ENCODE measurements at regions not wholly inside any gene's neighbourhood (a gene's known extent, or its start where the extent isn't known, plus 50 kb on each side); places are given as distances from the start of the nearest gene placed in this dataset.

- no peaks in the 10 kb centered on the region for H3K9me3 ChIP-seq (ENCODE audit: control insufficient read depth, low read depth, low read length)
- no peak overlapping the region for H3K27ac ChIP-seq (ENCODE audit: control insufficient read depth, insufficient read depth, low read length)
- no peaks in the 10 kb centered on the region for H4K20me1 ChIP-seq (ENCODE audit: control insufficient read depth, extremely low read depth, insufficient read depth, low read length)
- TF ChIP-seq EZH2 (IDR thresholded peaks at IDR 0.05; ENCODE audit: low read length), result no peak
- TF ChIP-seq CTCF (optimal IDR thresholded peaks at IDR 0.05 in 1 of 3, IDR thresholded peaks at IDR 0.05 in 1 of 3, conservative IDR thresholded peaks at IDR 0.05 in 1 of 3; ENCODE audit: extremely low read depth in 1 of 3, insufficient read depth in 2 of 3, low read length in 3 of 3), result no peak
- dilution Hi-C loops (cut with MboI; ENCODE audit: extremely low pct_ligation_motif_present, low sequenced_read_pairs), result no loop called here
- no peak for FAIRE-seq
- H3K9ac ChIP-seq (ENCODE audit: control insufficient read depth, extremely low read depth, insufficient read depth, low read length), result no peak overlapping the region
- H3K9me1 ChIP-seq (ENCODE audit: control insufficient read depth, extremely low read depth, insufficient read depth, low read length), result no peaks in the 10 kb centered on the region
- H3K4me1 ChIP-seq (ENCODE audit: control insufficient read depth, extremely low read depth, insufficient read depth, low read length), result no peaks in the 10 kb centered on the region
- H2AFZ ChIP-seq (ENCODE audit: control insufficient read depth, low read length), result no peak overlapping the region
- no peak overlapping the region for H3K4me3 ChIP-seq (ENCODE audit: control insufficient read depth in 2 of 3, extremely low read depth in 1 of 3, insufficient read depth in 2 of 3, low read depth in 1 of 3, low read length in 3 of 3)
- no peak for DNase-seq (ENCODE audit: low read depth, low spot score)
- no peak overlapping the region for H3K4me2 ChIP-seq (ENCODE audit: control insufficient read depth, extremely low read depth, insufficient read depth, low read depth, low read length)
- H3K36me3 ChIP-seq (ENCODE audit: control insufficient read depth in 2 of 2, extremely low read depth in 1 of 2, insufficient read depth in 2 of 2, low read length in 2 of 2), result no peaks in the 10 kb centered on the region
- no peaks in the 10 kb centered on the region for H3K27me3 ChIP-seq (ENCODE audit: control insufficient read depth, extremely low read depth, insufficient read depth, low read length)
- H3K79me2 ChIP-seq (ENCODE audit: control insufficient read depth, insufficient read depth, low read length), result no peaks in the 10 kb centered on the region
Measured at GRCh38 chr16:25390761-25391160, 133.1 kb upstream of the ZKSCAN2 start.

- H3K9me3 ChIP-seq (ENCODE audit: control insufficient read depth, low read depth, low read length), result no peaks in the 10 kb centered on the region
- no peaks in the 10 kb centered on the region for H3K4me1 ChIP-seq (ENCODE audit: control insufficient read depth, extremely low read depth, insufficient read depth, low read length)
- TF ChIP-seq CTCF (optimal IDR thresholded peaks at IDR 0.05 in 1 of 3, IDR thresholded peaks at IDR 0.05 in 1 of 3, conservative IDR thresholded peaks at IDR 0.05 in 1 of 3; ENCODE audit: extremely low read depth in 1 of 3, insufficient read depth in 2 of 3, low read length in 3 of 3) (no peak), EZH2 (IDR thresholded peaks at IDR 0.05; ENCODE audit: low read length) (no peak)
- H3K79me2 ChIP-seq (ENCODE audit: control insufficient read depth, insufficient read depth, low read length), result no peaks in the 10 kb centered on the region
- no peaks in the 10 kb centered on the region for H3K9me1 ChIP-seq (ENCODE audit: control insufficient read depth, extremely low read depth, insufficient read depth, low read length)
- H3K4me2 ChIP-seq (ENCODE audit: control insufficient read depth, extremely low read depth, insufficient read depth, low read depth, low read length), result no peak overlapping the region
- no peak overlapping the region for H2AFZ ChIP-seq (ENCODE audit: control insufficient read depth, low read length)
- FAIRE-seq, result no peak
- no peak overlapping the region for H3K9ac ChIP-seq (ENCODE audit: control insufficient read depth, extremely low read depth, insufficient read depth, low read length)
- dilution Hi-C loops (cut with MboI; ENCODE audit: extremely low pct_ligation_motif_present, low sequenced_read_pairs), result no loop called here
- H3K36me3 ChIP-seq (ENCODE audit: control insufficient read depth in 2 of 2, extremely low read depth in 1 of 2, insufficient read depth in 2 of 2, low read length in 2 of 2), result no peaks in the 10 kb centered on the region
- H3K27ac ChIP-seq (ENCODE audit: control insufficient read depth, insufficient read depth, low read length), result no peak overlapping the region
- H3K4me3 ChIP-seq (ENCODE audit: control insufficient read depth in 2 of 3, extremely low read depth in 1 of 3, insufficient read depth in 2 of 3, low read depth in 1 of 3, low read length in 3 of 3), result no peak overlapping the region
- no peaks in the 10 kb centered on the region for H3K27me3 ChIP-seq (ENCODE audit: control insufficient read depth, extremely low read depth, insufficient read depth, low read length)
- no peaks in the 10 kb centered on the region for H4K20me1 ChIP-seq (ENCODE audit: control insufficient read depth, extremely low read depth, insufficient read depth, low read length)
- no peak for DNase-seq (ENCODE audit: low read depth, low spot score)
Measured at GRCh38 chr16:25374556-25374955, 116.9 kb upstream of the ZKSCAN2 start.

Measured in keratinocyte (primary cell).